Activated CD8-positive, alpha-beta T cell treated with anti-CD3 and anti-CD28 coated beads for 36 hours (primary cell): ENCODE measurements at regions not wholly inside any gene's neighbourhood (a gene's known extent, or its start where the extent isn't known, plus 50 kb on each side); places are given as distances from the start of the nearest gene placed in this dataset.

Experiments used
- ATAC-seq: fragments of 200-7000 bp; cut with Tn5 transposase; one replicate; pipeline ENCODE4 v1.10.0; 2021; ENCODE audit warnings: mild to moderate bottlenecking, moderate library complexity
- CTCF ChIA-PET: fragments of 350-600 bp; sonication (Branson Sonifier 250); formaldehyde crosslinking; loops from one replicate; lab custom pipeline; 2021; ENCODE audit warnings: antibody characterized with exemption; lab: Charles Lee
- POLR2A ChIA-PET: fragments of 350-600 bp; sonication (Branson Sonifier 250); formaldehyde crosslinking; loops from one replicate; lab custom pipeline; 2021; ENCODE audit warnings: antibody characterized with exemption; lab: Charles Lee
- DNase-seq: peaks from one replicate; pipeline ENCODE4 v3.0.0-alpha.2; 2020
- H3K27ac Mint-ChIP-seq: one replicate; pipeline ENCODE4 v1.8.0; 2021; ENCODE audit warnings: mild to moderate bottlenecking, mixed read lengths
- H3K27me3 Mint-ChIP-seq: one replicate; pipeline ENCODE4 v1.8.0; 2021; ENCODE audit warnings: mixed read lengths
- H3K36me3 Mint-ChIP-seq: one replicate; pipeline ENCODE4 v1.8.0; 2021; ENCODE audit warnings: low read depth, mixed read lengths
- H3K4me1 Mint-ChIP-seq: one replicate; pipeline ENCODE4 v1.8.0; 2021; ENCODE audit warnings: low read depth, mixed read lengths
- H3K4me3 Mint-ChIP-seq: one replicate; pipeline ENCODE4 v1.8.0; 2021; ENCODE audit warnings: mild to moderate bottlenecking, moderate library complexity, mixed read lengths
- H3K9me3 Mint-ChIP-seq: one replicate; pipeline ENCODE4 v1.8.0; 2021; ENCODE audit warnings: mixed read lengths
- CTCF ChIP-seq: fragments of 200-600 bp; IDR thresholded peaks from one replicate; pipeline ENCODE4 v1.8.0; 2022; ENCODE audit warnings: antibody characterized with exemption, mild to moderate bottlenecking
- intact Hi-C: fragments of 100-400 bp; cut with micrococcal nuclease; formaldehyde crosslinking; loops from one replicate; pipeline ENCODE4 v1.10.0; 2022

GRCh38 chr4:178081176-178081575, 638.9 kb upstream of the AGA start:
- no peaks in the 10 kb centered on the region for H3K36me3 Mint-ChIP-seq
- DNase-seq (no peak), ATAC-seq (no peak)
- H3K27ac Mint-ChIP-seq: no peak overlapping the region
- no peak for TF ChIP-seq CTCF
- POLR2A ChIA-PET: no interaction called here
- H3K9me3 Mint-ChIP-seq: peaks cover 1% of the 10 kb centered on the region
- CTCF ChIA-PET: no interaction called here
- no peaks in the 10 kb centered on the region for H3K4me1 Mint-ChIP-seq
- no peaks in the 10 kb centered on the region for H3K27me3 Mint-ChIP-seq
- no peak overlapping the region for H3K4me3 Mint-ChIP-seq
- intact Hi-C loops: no loop called here

DNA sequence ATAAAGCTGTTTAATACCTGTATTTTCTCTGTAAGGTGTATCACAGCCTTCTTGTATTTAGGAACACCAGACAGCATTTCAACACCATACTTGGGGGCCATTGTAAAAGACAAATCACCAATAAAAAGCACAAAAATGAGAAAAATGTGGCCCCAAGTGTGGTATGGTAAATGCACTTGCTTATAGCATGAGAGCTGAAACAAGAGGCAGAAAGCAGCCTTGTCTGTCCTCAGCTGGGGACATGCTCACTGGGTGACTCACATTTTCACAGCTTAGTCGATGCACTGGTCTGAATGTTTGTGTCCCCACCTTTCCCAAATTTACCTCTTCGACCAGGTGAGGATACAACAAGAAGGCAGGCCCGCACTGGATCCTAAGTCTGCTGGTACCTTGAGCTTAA, 639.7 kb upstream of the AGA start:
- Mint-ChIP-seq H3K27me3 (no peaks in the 10 kb centered on the region), H3K4me3 (no peak overlapping the region), H3K4me1 (no peaks in the 10 kb centered on the region), H3K9me3 (peaks cover 1% of the 10 kb centered on the region), H3K27ac (no peak overlapping the region), H3K36me3 (no peaks in the 10 kb centered on the region)
- CTCF ChIA-PET: no interaction called here
- POLR2A ChIA-PET: no interaction called here
- intact Hi-C loops: no loop called here
- TF ChIP-seq CTCF: no peak
- no peak for DNase-seq
- ATAC-seq: no peak

DNA sequence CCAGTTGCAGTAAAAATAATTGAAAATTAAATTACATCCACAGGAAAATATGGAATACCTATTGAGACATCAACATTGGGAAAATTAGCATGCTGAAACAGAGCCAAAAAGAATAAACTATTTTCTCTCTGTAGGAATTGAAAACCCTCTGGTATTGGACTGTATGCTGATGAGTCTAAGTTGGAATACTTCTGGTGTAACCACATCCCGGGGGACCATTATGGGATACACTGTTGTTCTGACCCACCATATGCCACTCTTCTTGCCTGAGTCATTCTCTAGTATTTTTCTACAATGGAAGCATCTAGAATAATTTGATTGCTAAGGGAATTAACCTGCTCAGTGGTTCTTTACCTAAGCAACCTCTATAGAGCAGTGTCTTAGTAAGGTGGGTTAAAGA, 640.7 kb upstream of the AGA start:
- H3K36me3 Mint-ChIP-seq: no peaks in the 10 kb centered on the region
- no peak for ATAC-seq
- no peaks in the 10 kb centered on the region for H3K27me3 Mint-ChIP-seq
- H3K9me3 Mint-ChIP-seq: peaks cover 1% of the 10 kb centered on the region
- no peak overlapping the region for H3K27ac Mint-ChIP-seq
- no peaks in the 10 kb centered on the region for H3K4me1 Mint-ChIP-seq
- no peak overlapping the region for H3K4me3 Mint-ChIP-seq
- intact Hi-C loops: no loop called here
- DNase-seq: no peak
- ChIA-PET CTCF (no interaction called here), POLR2A (no interaction called here)
- no peak for TF ChIP-seq CTCF

- Mint-ChIP-seq H3K4me1 (no peaks in the 10 kb centered on the region), H3K27ac (no peak overlapping the region), H3K36me3 (no peaks in the 10 kb centered on the region), H3K9me3 (peaks cover 3% of the 10 kb centered on the region), H3K4me3 (no peak overlapping the region), H3K27me3 (no peaks in the 10 kb centered on the region)
- ChIA-PET CTCF (no interaction called here), POLR2A (no interaction called here)
- intact Hi-C loops: no loop called here
- ATAC-seq: no peak
- no peak for TF ChIP-seq CTCF
- DNase-seq: no peak
Observed at GRCh38 chr4:178083968-178084367, 641.7 kb upstream of the AGA start.

- ChIA-PET POLR2A (no interaction called here), CTCF (no interaction called here)
- H3K9me3 Mint-ChIP-seq: peaks cover 3% of the 10 kb centered on the region
- H3K27ac Mint-ChIP-seq: no peak overlapping the region
- H3K27me3 Mint-ChIP-seq: no peaks in the 10 kb centered on the region
- DNase-seq: no peak
- no peaks in the 10 kb centered on the region for H3K4me1 Mint-ChIP-seq
- no peak for TF ChIP-seq CTCF
- H3K4me3 Mint-ChIP-seq: no peak overlapping the region
- intact Hi-C loops: no loop called here
- ATAC-seq: no peak
- no peaks in the 10 kb centered on the region for H3K36me3 Mint-ChIP-seq
Observed at GRCh38 chr4:178086320-178086719, 644.1 kb upstream of the AGA start.
